ENCODE measurements at regions not wholly inside any gene's neighbourhood (a gene's known extent, or its start where the extent isn't known, plus 50 kb on each side); places are given as distances from the start of the nearest gene placed in this dataset.
A peak's percentile ranks its signal among the peaks of the same experiment; 100 is the strongest.

GRCh38 chr12:127277882-127278281 is 989.1 kb upstream of the TMEM132C start:
- no peak for DNase-seq (ENCODE audit: low read depth)

- no peak for DNase-seq (ENCODE audit: low read depth)
Measured at GRCh38 chr12:127278351-127278750, 988.6 kb upstream of the TMEM132C start.

GRCh38 chr12:127280393-127281275 is 986.3 kb upstream of the TMEM132C start:
- no peak for DNase-seq (ENCODE audit: low read depth)

- DNase-seq (ENCODE audit: low read depth) = no peak
Measured at GRCh38 chr12:127282786-127283565, 984.0 kb upstream of the TMEM132C start.

- DNase-seq (ENCODE audit: low read depth) = peak; percentile 80
Measured at GRCh38 chr12:127284021-127284420, 982.9 kb upstream of the TMEM132C start.

GRCh38 chr12:127284870-127285431 is 982.0 kb upstream of the TMEM132C start:
- DNase-seq (ENCODE audit: low read depth) = peak; percentile 96

- no peak for DNase-seq (ENCODE audit: low read depth)
Measured at GRCh38 chr12:127286281-127286680, 980.7 kb upstream of the TMEM132C start.

- no peak for DNase-seq (ENCODE audit: low read depth)
Measured at GRCh38 chr12:127287256-127287655, 979.7 kb upstream of the TMEM132C start.

- no peak for DNase-seq (ENCODE audit: low read depth)
Measured at GRCh38 chr12:127290251-127290650, 976.7 kb upstream of the TMEM132C start.

GRCh38 chr12:127292736-127293135 is 974.2 kb upstream of the TMEM132C start:
- no peak for DNase-seq (ENCODE audit: low read depth)

GRCh38 chr12:127293507-127294310 is 973.3 kb upstream of the TMEM132C start:
- DNase-seq (ENCODE audit: low read depth) = peak; percentile 77

- no peak for DNase-seq (ENCODE audit: low read depth)
Measured at GRCh38 chr12:127294651-127295210, 972.2 kb upstream of the TMEM132C start.

- DNase-seq (ENCODE audit: low read depth) = no peak
Measured at GRCh38 chr12:127295630-127296029, 971.3 kb upstream of the TMEM132C start.

GRCh38 chr12:127296591-127296990 is 970.4 kb upstream of the TMEM132C start:
- DNase-seq (ENCODE audit: low read depth) = no peak

GRCh38 chr12:127297327-127297726 is 969.6 kb upstream of the TMEM132C start:
- no peak for DNase-seq (ENCODE audit: low read depth)

- no peak for DNase-seq (ENCODE audit: low read depth)
Measured at GRCh38 chr12:127300075-127300474, 966.9 kb upstream of the TMEM132C start.

- no peak for DNase-seq (ENCODE audit: low read depth)
Measured at GRCh38 chr12:127300753-127301152, 966.2 kb upstream of the TMEM132C start.

- no peak for DNase-seq (ENCODE audit: low read depth)
Measured at GRCh38 chr12:127301876-127302275, 965.1 kb upstream of the TMEM132C start.

- no peak for DNase-seq (ENCODE audit: low read depth)
Measured at GRCh38 chr12:127304751-127305725, 961.9 kb upstream of the TMEM132C start.

Data from HT1080 (cell line).